ENCODE measurements at regions not wholly inside any gene's neighbourhood (a gene's known extent, or its start where the extent isn't known, plus 50 kb on each side); places are given as distances from the start of the nearest gene placed in this dataset.

DNA sequence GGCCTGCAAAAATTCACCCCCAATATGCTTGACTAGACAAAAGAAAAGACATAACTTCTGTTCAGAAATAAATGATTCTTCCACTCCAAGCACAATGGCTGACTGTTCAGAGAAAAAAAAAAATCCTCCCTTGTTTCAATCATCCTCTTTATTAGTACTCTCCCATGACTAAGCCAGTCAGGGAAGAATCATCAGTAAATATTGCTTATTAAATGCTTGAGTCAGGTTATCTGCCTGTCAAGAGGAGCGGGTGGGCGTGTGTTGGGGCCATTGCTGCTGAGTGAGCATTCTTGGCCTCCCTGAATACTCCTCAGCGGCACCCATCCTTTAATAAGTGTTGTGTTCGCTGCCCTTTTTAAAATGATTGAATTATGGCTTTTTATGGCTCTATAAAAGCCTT lies 1334.8 kb upstream of the CELF4 start:
- no peak for DNase-seq (ENCODE audit: low spot score)

DNA sequence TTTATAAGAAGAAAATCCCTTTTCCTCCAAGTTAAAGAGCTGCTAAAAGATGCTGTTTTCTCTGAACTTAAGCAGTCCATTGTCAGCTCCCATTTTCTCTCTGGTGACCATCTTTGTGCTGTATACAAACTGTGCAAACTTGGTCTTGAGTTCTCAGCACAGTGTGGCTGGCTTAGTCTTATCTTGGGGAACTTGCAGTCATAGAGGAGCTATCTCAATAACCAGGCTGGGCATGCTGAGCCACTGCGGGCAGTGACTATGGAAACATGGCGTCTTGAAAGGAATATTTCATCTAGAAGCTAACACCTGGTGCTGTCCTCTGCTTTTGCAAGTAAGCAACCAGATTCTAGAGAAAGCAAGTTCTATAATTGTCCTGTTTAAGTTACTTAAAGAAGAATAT lies 1334.4 kb upstream of the CELF4 start:
- no peak for DNase-seq (ENCODE audit: low spot score)

DNA sequence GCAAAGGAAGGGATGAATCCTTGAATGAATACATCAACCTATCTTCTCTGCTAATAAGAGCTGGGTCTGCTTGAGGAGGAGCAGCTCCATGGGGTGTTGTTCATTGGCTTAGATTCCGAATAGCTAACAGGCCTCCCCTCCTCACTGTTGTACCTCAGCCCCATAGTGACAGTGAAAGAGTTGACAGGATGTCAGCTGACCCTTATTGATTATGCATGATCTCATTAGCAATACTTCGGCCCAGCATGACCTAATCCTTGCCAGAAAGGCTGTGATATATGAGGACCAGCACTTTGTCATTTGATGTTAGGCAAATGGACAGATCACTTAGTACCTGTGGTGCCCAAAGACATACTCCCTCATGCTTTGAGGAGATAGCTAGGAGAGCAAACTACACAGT lies 1333.7 kb upstream of the CELF4 start:
- DNase-seq (ENCODE audit: low spot score) = no peak

DNA sequence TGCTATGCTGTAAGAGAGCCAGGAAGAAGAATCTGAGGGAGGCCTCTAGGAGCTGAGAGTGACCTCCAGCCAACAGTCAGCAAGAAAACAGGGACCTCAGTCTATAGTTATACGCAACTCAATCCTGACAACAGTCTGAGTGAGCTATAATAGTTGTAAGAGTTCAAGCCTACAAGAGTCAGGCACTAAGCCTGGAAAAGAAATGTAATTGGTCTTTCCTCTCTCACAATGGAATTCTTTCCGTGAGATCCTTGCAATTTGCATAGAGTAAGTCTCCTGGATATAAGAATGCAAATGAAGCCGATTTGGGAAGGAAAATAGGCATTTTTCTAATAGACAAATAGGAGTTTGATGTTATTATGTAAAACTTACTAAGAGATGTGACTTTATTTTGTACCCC lies 1332.6 kb upstream of the CELF4 start:
- DNase-seq (ENCODE audit: low spot score) = no peak

DNA sequence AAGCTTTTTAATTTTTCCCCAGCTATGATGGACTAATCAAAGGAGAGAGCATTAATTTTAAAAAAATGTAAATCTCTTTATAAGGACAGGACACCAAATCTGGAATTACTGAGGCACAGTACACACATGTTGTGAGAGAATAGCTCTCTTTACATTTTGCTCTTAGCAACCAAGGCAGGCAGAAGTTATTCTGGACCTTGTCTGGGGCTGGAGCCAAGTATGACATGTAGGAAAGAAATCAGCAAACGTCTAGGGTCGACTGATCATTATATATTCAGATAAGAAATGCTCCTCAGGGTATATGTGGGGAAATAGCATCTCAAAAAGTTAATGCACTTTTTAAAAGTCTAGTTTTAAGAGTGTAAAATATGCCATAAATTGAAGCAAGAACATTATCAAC lies 1330.0 kb upstream of the CELF4 start:
- DNase-seq (ENCODE audit: low spot score) = no peak

DNA sequence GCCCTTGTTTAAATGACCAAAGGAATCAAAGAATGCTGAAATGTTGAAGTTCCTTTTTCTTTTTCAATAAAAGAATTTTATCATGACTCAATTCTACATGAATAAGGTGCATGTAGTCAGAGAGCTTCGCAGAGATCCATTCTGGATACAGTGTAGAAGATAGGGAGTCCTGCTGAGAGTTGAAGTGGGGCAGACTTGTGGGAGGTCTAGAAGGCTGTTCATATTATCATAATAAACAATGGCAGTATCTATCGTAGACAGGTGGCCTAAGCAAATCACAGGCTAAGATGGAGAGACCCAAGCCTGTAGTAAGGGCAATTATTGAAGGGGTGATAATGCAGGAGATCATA lies 1322.0 kb upstream of the CELF4 start:
- DNase-seq (ENCODE audit: low spot score) = no peak

DNA sequence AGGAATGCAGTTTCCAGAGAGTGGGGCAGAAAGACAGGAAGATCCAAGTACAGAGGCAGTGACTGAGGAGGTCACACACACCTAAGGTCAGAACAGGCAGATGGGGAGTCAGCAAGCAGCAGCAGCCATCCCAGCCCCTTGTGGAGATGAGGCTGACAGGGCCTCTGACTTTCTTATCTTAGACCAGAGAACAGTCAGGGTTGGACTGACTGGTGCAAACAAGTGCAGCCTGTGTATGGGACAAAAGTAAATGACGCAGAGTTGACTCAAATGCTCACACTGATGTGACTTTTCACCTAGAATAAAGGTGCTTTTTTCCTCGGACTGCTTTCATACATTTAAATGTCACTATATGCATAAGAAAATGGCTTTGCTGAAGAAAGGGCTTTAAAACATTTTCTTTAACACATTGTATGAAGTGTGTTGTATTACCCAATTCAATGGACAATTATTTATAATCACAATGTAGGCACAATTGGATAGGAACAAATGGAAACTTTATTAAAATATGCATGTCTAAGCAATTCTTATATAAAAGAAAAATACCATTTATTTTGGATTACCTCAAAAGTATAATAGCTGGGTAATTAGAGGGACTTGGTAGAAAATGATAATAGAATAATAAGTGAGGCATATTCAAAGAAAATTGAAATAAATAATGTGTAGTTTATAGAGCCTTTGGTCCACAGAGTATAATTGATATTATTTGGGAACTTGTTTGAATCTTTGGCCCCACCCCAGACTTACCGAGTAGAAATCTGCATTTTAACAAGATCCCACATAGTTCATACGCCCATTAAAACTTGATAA lies 1321.5 kb upstream of the CELF4 start:
- DNase-seq (ENCODE audit: low spot score) = no peak

DNA sequence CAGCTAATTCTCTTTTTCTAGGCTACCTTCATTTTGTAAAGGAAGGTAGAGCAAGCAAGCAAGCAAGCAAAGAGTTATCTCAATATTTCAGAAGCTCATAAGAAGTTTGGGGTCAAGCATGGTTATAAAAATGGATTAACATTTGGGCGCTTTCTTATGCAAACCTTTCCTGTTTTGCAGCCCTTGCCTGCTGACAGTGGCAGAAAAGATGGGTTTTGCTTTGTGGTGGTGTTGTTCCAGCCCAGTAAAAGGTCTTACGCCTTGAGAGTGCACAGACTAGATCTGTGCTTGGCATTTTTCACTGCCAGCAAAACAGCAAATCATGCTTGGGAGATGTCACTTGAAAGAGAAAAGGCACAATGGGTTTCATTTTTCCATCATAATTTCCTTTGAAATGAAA lies 1320.6 kb upstream of the CELF4 start:
- no peak for DNase-seq (ENCODE audit: low spot score)

DNA sequence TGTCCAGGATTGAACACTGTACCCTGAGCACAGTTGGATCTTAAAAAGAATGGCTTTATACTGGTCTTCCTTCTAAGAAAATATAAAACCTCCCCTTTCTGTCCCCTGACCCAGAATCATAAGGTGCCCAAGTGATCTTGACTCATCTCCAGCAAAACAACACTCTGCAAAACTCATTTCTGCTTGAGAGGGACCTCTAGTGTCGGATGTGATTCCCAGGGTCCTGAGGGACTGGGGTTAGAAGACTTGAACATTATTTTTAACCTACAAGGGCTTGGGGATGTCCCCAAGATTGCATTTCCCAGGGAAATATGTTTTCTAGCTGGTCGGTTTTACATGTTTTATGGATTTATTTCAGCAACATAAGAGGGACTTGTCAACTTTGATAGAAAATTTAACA lies 1318.5 kb upstream of the CELF4 start:
- DNase-seq (ENCODE audit: low spot score) = no peak

DNA sequence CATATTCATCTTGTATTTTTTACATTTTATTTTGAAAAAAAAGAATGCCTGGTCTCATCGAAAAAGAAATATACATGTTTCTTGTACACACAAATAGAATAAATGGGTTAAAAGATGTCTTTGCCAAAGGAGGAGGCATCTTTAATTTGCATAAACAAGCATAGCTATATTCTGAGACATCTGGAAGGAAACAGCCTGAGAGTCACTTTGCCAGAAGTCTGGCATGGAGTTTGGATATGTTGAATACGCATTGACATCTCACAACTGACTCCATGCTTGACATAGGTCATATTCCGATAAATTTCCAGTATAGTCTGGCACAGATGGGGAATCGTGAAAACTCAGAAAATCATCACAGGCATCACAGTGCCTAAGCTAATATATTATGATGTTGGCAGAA lies 1317.5 kb upstream of the CELF4 start:
- no peak for DNase-seq (ENCODE audit: low spot score)

DNA sequence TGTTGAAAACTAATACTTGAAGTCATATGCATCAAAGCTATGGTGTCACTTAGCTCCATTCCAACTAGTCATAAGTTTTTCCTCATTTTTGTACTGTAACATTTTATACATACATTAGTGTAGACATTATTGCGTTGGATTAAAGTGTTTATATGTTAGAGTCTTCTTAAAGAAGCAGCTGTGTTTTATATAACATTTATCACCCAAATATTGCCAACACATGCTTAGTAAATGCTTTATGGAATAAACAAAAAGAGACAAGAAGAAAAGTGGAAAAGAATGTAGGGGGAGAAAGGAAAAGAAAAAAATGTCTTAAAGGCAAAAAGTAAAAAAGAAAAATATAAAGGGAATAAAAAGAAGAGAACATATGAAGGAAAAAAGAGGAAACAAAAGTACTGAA lies 1314.3 kb upstream of the CELF4 start:
- no peak for DNase-seq (ENCODE audit: low spot score)

DNA sequence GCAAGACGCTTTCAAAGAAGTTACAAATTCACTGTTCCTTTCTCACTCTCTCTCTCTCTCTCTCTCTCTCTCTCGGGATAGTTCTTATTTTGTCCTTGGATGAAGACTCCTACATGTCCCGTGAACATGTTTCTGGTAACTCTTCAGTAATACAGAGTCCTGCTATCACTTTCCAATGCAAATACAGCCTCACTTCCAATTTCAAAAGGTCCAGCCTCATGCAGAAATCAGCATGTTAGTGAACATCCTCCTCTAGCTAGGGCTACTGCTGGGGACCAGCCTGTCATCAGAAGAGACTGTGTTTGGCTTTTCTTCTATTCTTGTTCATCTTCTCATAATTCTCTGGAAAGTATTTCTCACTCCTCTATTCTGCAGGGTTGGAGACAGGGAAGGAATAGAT lies 1306.7 kb upstream of the CELF4 start:
- DNase-seq (ENCODE audit: low spot score) = no peak

DNA sequence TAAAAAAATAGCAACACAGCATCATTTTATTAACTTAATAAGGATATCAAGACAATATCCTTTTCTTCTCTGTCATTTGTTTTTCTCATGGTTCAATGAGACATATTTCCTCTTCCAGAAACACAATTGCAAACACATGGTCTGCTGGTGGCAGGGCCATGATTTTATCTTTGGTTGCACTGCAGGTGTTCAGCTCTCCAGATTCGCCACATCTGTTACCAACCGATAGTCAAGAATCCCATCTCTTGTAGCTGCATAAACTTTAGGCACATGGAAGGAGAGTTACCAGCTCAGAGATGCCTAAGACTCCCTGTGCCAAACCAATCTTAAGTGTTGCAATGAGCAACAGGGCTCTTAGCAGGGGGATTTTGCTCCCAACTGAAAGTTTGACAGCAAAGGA lies 1303.2 kb upstream of the CELF4 start:
- no peak for DNase-seq (ENCODE audit: low spot score)

DNA sequence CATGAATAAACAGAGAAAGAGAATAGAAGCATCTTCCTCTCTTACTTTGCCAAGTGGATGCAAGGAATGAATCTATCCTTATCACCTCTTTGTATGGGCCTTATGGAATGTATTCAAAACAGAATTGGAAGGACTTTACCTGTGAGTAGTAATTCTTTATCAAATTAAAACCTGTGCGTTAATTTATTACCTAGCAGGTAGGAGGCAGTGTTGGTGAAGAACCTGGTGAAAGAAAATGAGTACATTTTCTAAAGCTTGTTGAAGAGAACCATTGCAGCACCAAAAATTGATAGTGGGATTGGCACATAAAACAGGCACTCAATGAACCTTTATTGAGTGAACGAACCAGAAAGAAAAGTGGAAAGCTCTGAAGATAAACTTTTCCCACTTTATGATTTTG lies 1302.1 kb upstream of the CELF4 start:
- no peak for DNase-seq (ENCODE audit: low spot score)

DNA sequence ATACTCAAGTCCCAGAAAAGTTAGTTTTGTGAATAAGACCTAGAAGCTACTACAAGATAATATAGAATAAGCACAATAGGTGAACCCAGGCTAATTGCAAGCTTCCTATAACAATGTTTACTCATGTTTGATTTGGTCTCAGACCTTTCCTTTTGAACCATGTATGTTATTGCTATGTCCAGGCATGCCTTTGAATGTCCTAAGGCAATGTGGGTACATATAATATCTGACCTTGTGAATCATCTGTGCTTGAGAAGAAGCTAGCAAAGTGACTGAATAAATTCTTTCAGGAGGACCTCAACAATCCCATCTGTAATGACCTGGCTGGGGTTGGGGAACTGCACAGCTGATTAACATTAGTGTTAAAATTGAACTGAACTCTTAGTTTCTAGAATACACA lies 1285.9 kb upstream of the CELF4 start:
- DNase-seq (ENCODE audit: low spot score) = no peak

DNA sequence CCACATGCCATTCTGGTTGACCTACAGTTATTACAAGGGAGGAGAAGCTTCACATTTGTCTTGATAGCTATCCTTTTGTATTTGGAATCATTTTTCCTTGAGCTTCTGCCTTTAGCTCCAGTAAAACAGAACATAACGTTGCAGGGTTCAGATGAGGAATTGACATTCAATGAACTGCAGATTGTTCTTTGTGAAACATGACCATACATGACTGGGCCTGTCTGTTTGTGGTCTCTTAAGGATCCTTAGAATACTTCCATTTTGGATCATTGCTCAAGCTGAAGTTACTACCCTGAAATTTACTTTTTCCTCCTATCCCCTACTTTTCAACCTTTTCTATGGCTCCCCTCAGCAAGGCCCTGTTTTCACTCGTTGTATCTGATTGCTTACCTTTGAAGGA lies 1281.7 kb upstream of the CELF4 start:
- DNase-seq (ENCODE audit: low spot score) = no peak

DNA sequence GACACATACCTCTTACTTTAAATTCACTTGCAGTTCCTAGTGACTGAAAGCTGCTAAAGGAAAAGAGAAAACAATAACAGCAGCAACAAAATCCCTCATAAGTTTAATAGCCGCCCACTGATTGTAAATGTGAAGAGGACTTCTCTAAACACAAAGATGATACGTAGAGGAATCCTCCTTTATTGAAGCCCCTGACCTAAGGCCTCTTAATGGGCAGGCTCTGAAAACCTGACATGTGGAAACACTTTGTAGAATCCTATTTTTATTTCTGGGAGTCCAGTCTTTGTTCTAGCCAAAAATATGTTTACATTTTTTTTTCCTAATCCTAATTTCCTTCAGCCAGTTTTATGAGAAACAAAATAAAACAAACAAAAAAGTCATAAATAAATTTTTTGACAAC lies 1277.7 kb upstream of the CELF4 start:
- DNase-seq (ENCODE audit: low spot score) = no peak

DNA sequence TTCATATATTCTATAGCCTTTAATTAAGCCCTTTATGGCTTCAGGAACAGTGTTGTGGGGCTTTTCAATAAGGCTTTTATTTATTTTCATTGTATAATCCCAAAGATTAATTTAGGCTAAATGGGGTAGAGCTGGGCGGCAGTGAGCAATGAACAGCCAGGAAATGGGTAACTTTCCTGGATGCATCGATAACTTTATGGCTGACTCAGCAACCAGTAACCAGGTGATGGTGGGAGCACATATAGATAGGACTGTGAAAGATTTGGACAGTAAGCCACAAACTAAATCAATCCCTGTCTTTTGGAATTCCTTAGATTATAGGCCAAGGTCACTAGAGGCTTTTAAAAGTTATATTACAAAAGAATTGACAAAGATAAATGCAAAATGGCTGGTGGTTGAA lies 1260.6 kb upstream of the CELF4 start:
- no peak for DNase-seq (ENCODE audit: low spot score)

DNA sequence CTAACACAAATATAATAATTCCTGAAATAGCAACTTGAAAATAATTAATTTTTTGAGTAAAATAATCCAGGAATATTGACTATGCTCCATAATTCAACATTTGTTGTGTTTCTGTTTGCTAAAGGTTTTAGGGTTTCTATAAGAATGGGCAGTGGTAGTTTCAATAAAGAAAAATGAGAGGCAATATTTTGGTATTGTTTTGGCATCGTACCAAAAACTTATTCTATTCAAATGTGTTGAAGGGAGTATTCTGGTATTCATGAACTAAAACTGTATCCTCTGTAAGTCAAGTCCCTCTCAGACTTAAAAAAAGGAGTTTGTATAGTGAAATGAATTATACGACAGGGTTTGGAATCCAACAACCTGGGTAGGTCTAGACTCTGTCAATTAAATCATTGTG lies 1245.6 kb upstream of the CELF4 start:
- no peak for DNase-seq (ENCODE audit: low spot score)

DNA sequence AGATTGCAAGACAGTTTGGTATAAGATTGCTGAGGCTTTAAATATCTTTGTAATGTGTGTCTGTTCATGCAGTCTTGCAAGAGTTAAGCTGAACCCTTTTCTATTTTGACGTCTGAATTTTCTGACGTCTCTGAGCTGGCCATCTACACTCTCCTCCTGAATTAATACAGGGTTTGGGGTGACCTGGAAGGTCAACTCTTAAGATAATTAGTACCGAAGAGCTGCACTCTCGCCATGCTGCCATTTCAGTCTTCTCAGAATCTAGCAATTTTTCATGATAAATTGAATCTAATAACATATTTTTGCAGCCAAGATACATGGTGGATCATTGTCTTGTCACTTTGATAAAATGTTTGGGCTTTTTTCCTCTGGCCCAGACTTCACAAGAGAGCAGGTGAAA lies 1245.2 kb upstream of the CELF4 start:
- no peak for DNase-seq (ENCODE audit: low spot score)

DNA sequence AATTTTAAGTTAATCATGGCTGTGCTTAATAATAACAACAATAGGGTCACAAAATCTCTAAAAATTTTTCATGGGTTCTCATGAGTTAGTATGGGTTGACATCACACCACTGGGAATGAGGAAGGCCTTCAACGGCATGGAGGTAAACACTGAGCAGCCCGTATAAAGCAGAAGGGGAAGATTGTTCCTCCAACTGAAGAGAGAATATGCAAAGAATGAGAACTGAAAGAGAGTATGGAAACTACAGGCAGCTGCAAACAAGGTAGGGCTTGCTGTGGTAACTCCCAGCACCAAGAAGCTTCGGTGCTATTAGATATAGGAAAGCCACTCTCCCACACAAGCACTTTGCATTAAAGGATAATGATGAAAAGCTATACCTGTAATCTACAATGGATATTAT lies 1242.3 kb upstream of the CELF4 start:
- no peak for DNase-seq (ENCODE audit: low spot score)

DNA sequence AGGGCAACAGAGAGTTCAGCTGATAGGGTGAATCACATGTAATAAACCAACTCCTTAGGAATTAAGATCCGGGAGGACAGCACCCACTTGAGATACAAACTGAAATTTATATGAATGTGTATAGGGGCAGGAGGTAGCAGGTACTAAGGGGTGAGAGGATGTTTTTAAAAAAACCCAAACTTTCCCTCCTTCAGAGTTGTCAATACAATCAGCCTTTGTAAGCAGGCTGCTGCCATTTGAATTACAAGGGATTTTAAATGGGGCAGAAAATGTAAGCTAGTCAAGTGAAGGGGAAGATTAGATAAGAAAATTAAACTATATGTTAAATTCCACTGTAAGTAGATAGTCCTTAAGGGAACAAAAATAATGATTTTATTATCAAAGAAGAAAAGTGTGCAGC lies 1239.7 kb upstream of the CELF4 start:
- no peak for DNase-seq (ENCODE audit: low spot score)

DNA sequence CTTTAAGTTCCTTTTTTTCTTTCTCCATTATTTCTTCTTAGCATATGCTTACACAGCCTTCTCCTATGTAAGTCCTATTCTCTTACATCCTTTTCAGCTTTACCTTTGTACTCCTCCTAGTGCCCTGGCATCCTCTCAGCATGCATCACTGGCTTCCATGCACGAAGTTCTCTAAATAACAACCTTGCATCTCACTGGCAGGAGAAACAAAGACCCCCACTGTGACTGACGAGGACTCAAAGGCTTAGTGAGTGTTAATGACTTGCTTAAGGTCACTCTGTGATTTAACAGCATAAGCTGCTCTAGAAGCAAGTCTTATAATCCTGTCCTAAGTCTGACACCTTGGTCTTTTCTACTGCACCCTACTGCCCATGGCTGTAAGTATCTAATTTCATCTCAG lies 1236.0 kb upstream of the CELF4 start:
- no peak for DNase-seq (ENCODE audit: low spot score)

DNA sequence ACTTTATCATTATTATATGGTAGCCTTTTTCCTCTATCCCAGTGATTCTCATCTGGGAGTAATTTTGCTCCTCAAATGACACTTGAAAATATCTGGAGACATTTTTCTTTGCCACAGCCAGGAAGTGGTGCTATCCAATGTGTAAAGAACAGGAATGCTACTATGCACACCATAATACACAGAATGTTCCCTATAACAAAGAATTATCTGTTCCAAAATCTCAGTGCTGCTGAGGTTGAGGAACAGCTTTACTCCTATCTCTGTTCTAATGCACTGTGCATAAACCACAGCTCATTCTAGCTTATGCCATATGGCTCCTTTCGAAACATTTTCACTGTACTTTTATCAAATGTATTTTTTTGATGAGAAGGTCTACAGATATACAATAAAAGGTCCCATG lies 1231.2 kb upstream of the CELF4 start:
- DNase-seq (ENCODE audit: low spot score) = no peak

DNA sequence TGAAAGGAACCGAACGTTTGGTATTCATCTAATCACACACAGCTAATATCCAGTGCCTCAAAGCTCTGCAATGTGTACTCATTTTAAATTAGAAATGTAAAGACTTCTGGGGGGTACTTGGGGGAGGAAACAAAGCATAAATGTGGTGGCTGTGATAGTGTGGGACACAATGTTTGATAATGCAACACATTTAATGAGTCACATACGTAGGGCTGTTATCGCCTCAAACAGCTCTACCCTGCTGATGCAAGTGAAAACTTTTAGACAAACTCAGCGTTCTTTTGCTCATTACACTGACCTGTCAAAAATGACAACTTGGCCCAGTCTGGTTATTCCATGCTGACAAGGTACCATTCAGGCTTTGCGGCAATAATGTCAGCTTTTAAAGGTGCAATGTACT lies 1227.1 kb upstream of the CELF4 start:
- DNase-seq (ENCODE audit: low spot score) = no peak

Measured in globus pallidus (tissue), 1 donor.